Calu3 (cell line): ENCODE measurements at regions not wholly inside any gene's neighbourhood (a gene's known extent, or its start where the extent isn't known, plus 50 kb on each side); places are given as distances from the start of the nearest gene placed in this dataset.

ENCODE experiments used
- BruUV-seq: library from RNA; stranded (reverse); fragments of 400-500 nt; replicated peaks from 2 replicates; lab custom pipeline; 2021; lab: Mats Ljungman, UMichigan
- CTCF ChIA-PET: fragments of 300-600 bp; sonication (Branson Sonifier 250); formaldehyde crosslinking; loops from one replicate; lab custom pipeline; 2022; ENCODE audit warnings: antibody characterized with exemption; lab: Charles Lee
- DNase-seq: peaks from one replicate; pipeline ENCODE4 v3.0.0; 2022
- H3K27ac Mint-ChIP-seq: one replicate; pipeline ENCODE4 v1.8.0; 2022; ENCODE audit warnings: mixed read lengths; ENCODE audit not compliant: unreplicated experiment
- H3K27me3 Mint-ChIP-seq: one replicate; pipeline ENCODE4 v1.8.0; 2022; ENCODE audit warnings: mixed read lengths; ENCODE audit not compliant: unreplicated experiment
- H3K36me3 Mint-ChIP-seq: one replicate; pipeline ENCODE4 v1.8.0; 2022; ENCODE audit warnings: mild to moderate bottlenecking, moderate library complexity, mixed read lengths; ENCODE audit not compliant: insufficient read depth, unreplicated experiment
- H3K4me1 Mint-ChIP-seq: one replicate; pipeline ENCODE4 v1.8.0; 2022; ENCODE audit warnings: mild to moderate bottlenecking, low read depth, mixed read lengths; ENCODE audit not compliant: unreplicated experiment
- H3K4me3 Mint-ChIP-seq: one replicate; pipeline ENCODE4 v1.8.0; 2022; ENCODE audit warnings: mild to moderate bottlenecking, low read depth, moderate library complexity, mixed read lengths; ENCODE audit not compliant: unreplicated experiment
- H3K9me3 Mint-ChIP-seq: one replicate; pipeline ENCODE4 v1.8.0; 2022; ENCODE audit warnings: low read depth, mixed read lengths; ENCODE audit not compliant: unreplicated experiment
- intact Hi-C: fragments of 100-400 bp; cut with micrococcal nuclease; formaldehyde crosslinking; loops from one replicate; pipeline ENCODE4 v1.10.0; 2022; ENCODE audit not compliant: unreplicated experiment
- TF ChIP-seq, protein P1 (sequence below): fragments of 200-600 bp; IDR thresholded peaks from one replicate; pipeline ENCODE4 v1.8.0; 2022; ENCODE audit warnings: antibody characterized with exemption; ENCODE audit not compliant: unreplicated experiment

DNA sequence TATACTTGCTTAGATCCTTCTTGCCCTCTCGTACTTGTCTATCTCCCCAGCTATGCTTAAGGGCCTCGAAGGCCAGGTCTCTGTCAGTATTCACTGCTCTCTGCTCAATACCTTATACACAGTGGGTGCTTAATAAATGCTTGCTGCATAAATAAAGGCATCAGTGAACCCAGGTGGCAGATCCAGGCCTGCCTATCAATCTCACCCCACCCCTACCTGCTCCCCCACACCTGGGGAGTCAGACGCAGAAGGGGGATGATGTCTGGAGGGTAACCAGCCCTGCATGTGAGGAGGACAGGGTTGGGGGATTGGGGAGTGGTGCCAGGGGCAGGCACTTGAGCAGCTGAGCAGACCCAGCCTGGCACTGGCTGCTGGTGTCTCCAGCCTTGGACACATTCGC, 430.6 kb downstream of the MN1 start:
- H3K4me1 Mint-ChIP-seq: no peaks in the 10 kb centered on the region
- CTCF ChIA-PET: no interaction called here

DNA sequence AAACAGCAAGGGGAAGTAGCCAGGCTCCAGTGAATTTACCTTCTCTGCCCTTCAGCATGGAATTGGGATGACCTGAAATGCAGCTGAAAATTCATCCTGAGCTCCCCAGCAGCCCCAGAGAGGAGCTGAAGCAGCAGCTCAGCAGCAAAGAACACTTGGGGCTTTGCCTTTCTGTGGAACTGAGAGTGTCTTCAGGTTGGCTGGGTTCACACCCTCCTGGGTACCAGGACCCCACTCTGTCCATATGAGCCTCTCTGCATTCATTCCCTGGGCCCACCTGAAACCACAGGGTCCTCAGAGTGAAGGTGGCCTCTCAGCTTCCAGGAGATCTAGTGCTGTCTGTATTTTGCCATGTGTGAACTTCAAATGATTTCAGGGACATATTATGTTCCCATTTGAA, 429.2 kb downstream of the MN1 start:
- no peak overlapping the region for H3K27ac Mint-ChIP-seq
- BruUV-seq: no TSS peak
- intact Hi-C loops: no loop called here
- CTCF ChIA-PET: no interaction called here
- TF ChIP-seq, protein P1, sequence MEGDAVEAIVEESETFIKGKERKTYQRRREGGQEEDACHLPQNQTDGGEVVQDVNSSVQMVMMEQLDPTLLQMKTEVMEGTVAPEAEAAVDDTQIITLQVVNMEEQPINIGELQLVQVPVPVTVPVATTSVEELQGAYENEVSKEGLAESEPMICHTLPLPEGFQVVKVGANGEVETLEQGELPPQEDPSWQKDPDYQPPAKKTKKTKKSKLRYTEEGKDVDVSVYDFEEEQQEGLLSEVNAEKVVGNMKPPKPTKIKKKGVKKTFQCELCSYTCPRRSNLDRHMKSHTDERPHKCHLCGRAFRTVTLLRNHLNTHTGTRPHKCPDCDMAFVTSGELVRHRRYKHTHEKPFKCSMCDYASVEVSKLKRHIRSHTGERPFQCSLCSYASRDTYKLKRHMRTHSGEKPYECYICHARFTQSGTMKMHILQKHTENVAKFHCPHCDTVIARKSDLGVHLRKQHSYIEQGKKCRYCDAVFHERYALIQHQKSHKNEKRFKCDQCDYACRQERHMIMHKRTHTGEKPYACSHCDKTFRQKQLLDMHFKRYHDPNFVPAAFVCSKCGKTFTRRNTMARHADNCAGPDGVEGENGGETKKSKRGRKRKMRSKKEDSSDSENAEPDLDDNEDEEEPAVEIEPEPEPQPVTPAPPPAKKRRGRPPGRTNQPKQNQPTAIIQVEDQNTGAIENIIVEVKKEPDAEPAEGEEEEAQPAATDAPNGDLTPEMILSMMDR: no peak
- no peaks in the 10 kb centered on the region for H3K4me1 Mint-ChIP-seq
- no peaks in the 10 kb centered on the region for H3K9me3 Mint-ChIP-seq
- H3K4me3 Mint-ChIP-seq: no peak overlapping the region
- DNase-seq: no peak
- no peaks in the 10 kb centered on the region for H3K36me3 Mint-ChIP-seq
- peaks cover 54% of the 10 kb centered on the region for H3K27me3 Mint-ChIP-seq

More for the DNA sequence above, 430.6 kb downstream of the MN1 start:
- intact Hi-C loops: no loop called here
- H3K9me3 Mint-ChIP-seq: no peaks in the 10 kb centered on the region
- H3K27me3 Mint-ChIP-seq: peaks cover 67% of the 10 kb centered on the region
- no peak overlapping the region for H3K4me3 Mint-ChIP-seq
- H3K27ac Mint-ChIP-seq: no peak overlapping the region
- BruUV-seq: no TSS peak
- H3K36me3 Mint-ChIP-seq: no peaks in the 10 kb centered on the region
- TF ChIP-seq, protein P1: no peak
- DNase-seq: no peak

DNA sequence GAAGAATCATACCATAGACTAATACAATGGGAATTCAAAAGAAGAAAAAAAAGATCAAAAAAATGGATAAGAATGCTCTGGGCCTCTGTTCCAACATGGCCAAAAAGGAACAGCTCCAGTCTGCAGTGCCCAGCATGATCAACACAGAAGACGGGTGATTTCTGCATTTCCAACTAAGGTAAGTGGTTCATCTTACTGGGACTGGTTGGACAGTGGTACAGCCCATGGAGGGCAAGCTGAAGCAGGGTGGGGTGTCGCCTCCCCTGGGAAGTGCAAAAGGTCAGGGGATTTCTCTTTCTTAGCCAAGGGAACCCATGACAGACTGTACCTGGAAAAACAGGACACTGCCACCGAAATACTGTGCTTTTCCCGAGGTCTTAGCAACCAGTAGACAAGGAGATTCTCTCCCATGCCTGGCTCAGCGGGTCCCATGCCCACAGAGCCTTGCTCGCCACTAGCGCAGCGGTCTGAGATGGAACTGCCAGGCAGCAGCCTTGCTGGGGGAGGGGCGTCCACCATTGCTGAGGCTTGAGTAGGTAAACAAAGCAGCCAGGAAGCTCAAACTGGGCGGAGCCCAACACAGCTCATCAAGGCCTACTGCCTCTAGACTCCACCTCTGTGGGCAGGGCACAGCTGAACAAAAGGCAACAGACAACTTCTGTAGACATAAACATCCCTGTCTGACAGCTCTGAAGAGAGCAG, 428.4 kb downstream of the MN1 start:
- Mint-ChIP-seq H3K27ac (no peak overlapping the region), H3K27me3 (peaks cover 51% of the 10 kb centered on the region), H3K4me1 (no peaks in the 10 kb centered on the region), H3K36me3 (no peaks in the 10 kb centered on the region), H3K9me3 (no peaks in the 10 kb centered on the region), H3K4me3 (no peak overlapping the region)
- CTCF ChIA-PET: no interaction called here
- intact Hi-C loops: no loop called here
- BruUV-seq: no TSS peak
- TF ChIP-seq, protein P1: no peak
- DNase-seq: peak; percentile 24

DNA sequence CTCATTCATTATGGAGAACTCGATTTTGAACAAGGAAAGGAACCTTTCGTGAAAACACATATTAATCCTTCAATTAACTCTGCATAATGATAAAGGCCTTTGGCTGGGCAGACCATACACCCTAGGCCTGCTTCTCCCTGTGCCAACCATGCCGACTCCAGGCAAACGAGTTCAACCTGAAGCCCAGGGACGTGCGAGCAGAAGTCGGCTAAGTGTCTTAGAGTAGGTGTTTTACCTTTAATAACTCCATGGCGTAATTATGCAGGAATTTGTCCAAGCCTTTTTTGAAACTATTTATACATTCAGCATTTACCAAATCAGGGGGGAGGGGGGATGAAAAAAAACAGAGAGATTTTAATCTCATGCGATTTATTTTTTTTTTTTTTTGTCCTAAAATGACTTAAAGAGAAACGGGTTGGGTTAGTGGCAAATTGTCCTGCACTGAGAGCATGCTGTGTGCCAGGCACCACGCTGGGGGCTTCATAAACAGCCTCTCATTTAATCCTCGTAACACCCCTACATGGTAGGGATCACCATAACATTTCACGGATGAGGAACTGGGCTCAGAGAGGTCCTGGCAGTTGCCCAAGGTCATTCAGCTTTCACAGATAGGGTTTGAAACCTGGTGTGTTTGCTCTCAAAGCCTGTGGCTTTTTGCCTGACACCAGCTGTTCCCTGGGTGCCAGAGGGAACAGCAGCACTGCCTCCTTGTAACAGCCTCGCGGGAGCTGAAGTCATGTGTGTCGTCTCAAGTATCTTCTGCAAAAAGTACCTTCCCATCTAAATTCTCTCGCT, 423.9 kb downstream of the MN1 start:
- no peak for DNase-seq
- no peaks in the 10 kb centered on the region for H3K36me3 Mint-ChIP-seq
- H3K4me1 Mint-ChIP-seq: no peaks in the 10 kb centered on the region
- CTCF ChIA-PET: no interaction called here
- no peaks in the 10 kb centered on the region for H3K9me3 Mint-ChIP-seq
- no peak overlapping the region for H3K27ac Mint-ChIP-seq
- peaks cover 65% of the 10 kb centered on the region for H3K27me3 Mint-ChIP-seq
- BruUV-seq: no TSS peak
- TF ChIP-seq, protein P1: no peak
- no peak overlapping the region for H3K4me3 Mint-ChIP-seq
- intact Hi-C loops: no loop called here
